WTC11 (cell line): ENCODE measurements at regions not wholly inside any gene's neighbourhood (a gene's known extent, or its start where the extent isn't known, plus 50 kb on each side); places are given as distances from the start of the nearest gene placed in this dataset.

Source experiments
- ATAC-seq: fragments of 200-7000 bp; cut with Tn5 transposase; 2 replicates; pipeline ENCODE4 v1.10.0; 2021; ENCODE audit warnings: mild to moderate bottlenecking, moderate library complexity
- CTCF ChIA-PET: fragments of 300-600 bp; sonication (Branson Sonifier 250); formaldehyde crosslinking; loops from one replicate; lab custom pipeline; 2021; ENCODE audit warnings: antibody characterized with exemption; lab: Charles Lee
- POLR2A ChIA-PET: fragments of 350-600 bp; sonication (Branson Sonifier 250); formaldehyde crosslinking; loops from one replicate; lab custom pipeline; 2021; ENCODE audit warnings: antibody characterized with exemption; lab: Charles Lee
- DNase-seq: peaks from one replicate; pipeline ENCODE4 v3.0.0; 2021; ENCODE audit warnings: low spot score
- H3K27ac Mint-ChIP-seq: 2 replicates; pipeline ENCODE4 v1.8.0; 2021; ENCODE audit warnings: mixed read lengths
- H3K27me3 Mint-ChIP-seq: 2 replicates; pipeline ENCODE4 v1.8.0; 2021; ENCODE audit warnings: low read depth, mild to moderate bottlenecking, moderate library complexity, mixed read lengths
- H3K36me3 Mint-ChIP-seq: 2 replicates; pipeline ENCODE4 v1.8.0; 2021; ENCODE audit warnings: mixed read lengths
- H3K4me1 Mint-ChIP-seq: 2 replicates; pipeline ENCODE4 v1.8.0; 2022; ENCODE audit warnings: mixed read lengths
- H3K4me3 Mint-ChIP-seq: 2 replicates; pipeline ENCODE4 v1.8.0; 2021; ENCODE audit warnings: mild to moderate bottlenecking, moderate library complexity, mixed read lengths
- H3K9me3 Mint-ChIP-seq: 2 replicates; pipeline ENCODE4 v1.8.0; 2021; ENCODE audit warnings: mixed read lengths
- ATF1 ChIP-seq: sonication (generic); formaldehyde crosslinking; IDR thresholded peaks from 2 replicates; pipeline ENCODE4 v1.8.1; 2023; ENCODE audit warnings: mild to moderate bottlenecking, moderate library complexity, missing genetic modification reagents
- E2F1 ChIP-seq: sonication (generic); formaldehyde crosslinking; IDR thresholded peaks from 2 replicates; pipeline ENCODE4 v1.8.0; 2022; ENCODE audit warnings: mild to moderate bottlenecking, missing genetic modification reagents
- ELF4 ChIP-seq: sonication (generic); formaldehyde crosslinking; IDR thresholded peaks from 2 replicates; pipeline ENCODE4 v1.8.1; 2022; ENCODE audit warnings: low read depth, mild to moderate bottlenecking, moderate library complexity, missing genetic modification reagents
- ESRRA ChIP-seq: sonication (generic); formaldehyde crosslinking; IDR thresholded peaks from 2 replicates; pipeline ENCODE4 v1.8.1; 2022; ENCODE audit warnings: mild to moderate bottlenecking, missing genetic modification reagents, borderline replicate concordance
- FOXJ3 ChIP-seq: sonication (generic); formaldehyde crosslinking; IDR thresholded peaks from 2 replicates; pipeline ENCODE4 v1.9.0; 2021; ENCODE audit warnings: missing genetic modification reagents, mild to moderate bottlenecking, borderline replicate concordance
- FOXK1 ChIP-seq: sonication (generic); formaldehyde crosslinking; IDR thresholded peaks from 2 replicates; pipeline ENCODE4 v1.8.0; 2022; ENCODE audit warnings: mild to moderate bottlenecking, moderate library complexity, missing genetic modification reagents
- FOXP4 ChIP-seq: sonication (generic); formaldehyde crosslinking; IDR thresholded peaks from 2 replicates; pipeline ENCODE4 v1.8.0; 2022; ENCODE audit warnings: mild to moderate bottlenecking, missing genetic modification reagents
- GRHL2 ChIP-seq: fragments of 250-450 bp; sonication (Bioruptor Pico); IDR thresholded peaks from 2 replicates; pipeline ENCODE4 v1.8.0; 2022; ENCODE audit warnings: mild to moderate bottlenecking, moderate library complexity; ENCODE audit not compliant: insufficient replicate concordance, severe bottlenecking
- MYBL2 ChIP-seq: sonication (generic); formaldehyde crosslinking; IDR thresholded peaks from 2 replicates; pipeline ENCODE4 v1.8.1; 2023; ENCODE audit warnings: mild to moderate bottlenecking, moderate library complexity, missing genetic modification reagents
- PREB ChIP-seq: sonication (generic); formaldehyde crosslinking; IDR thresholded peaks from 2 replicates; pipeline ENCODE4 v1.8.1; 2022; ENCODE audit warnings: mild to moderate bottlenecking, missing genetic modification reagents, moderate library complexity, borderline replicate concordance
- SMAD3 ChIP-seq: sonication (generic); formaldehyde crosslinking; IDR thresholded peaks from 2 replicates; pipeline ENCODE4 v1.8.0; 2022; ENCODE audit warnings: missing genetic modification reagents, mild to moderate bottlenecking, borderline replicate concordance
- SMAD4 ChIP-seq: sonication (generic); formaldehyde crosslinking; IDR thresholded peaks from 2 replicates; pipeline ENCODE4 v1.8.0; 2022; ENCODE audit warnings: mild to moderate bottlenecking, missing genetic modification reagents
- SP1 ChIP-seq: sonication (generic); formaldehyde crosslinking; conservative IDR thresholded peaks from 2 replicates; pipeline ENCODE4 v1.8.1; 2022; ENCODE audit warnings: missing genetic modification reagents
- STAT6 ChIP-seq: sonication (generic); formaldehyde crosslinking; conservative IDR thresholded peaks from 2 replicates; pipeline ENCODE4 v1.8.1; 2023; ENCODE audit warnings: mild to moderate bottlenecking, low read depth, missing genetic modification reagents, moderate library complexity
- USF2 ChIP-seq: sonication (generic); formaldehyde crosslinking; IDR thresholded peaks from 2 replicates; pipeline ENCODE4 v1.8.1; 2023; ENCODE audit warnings: mild to moderate bottlenecking, missing genetic modification reagents, moderate library complexity
- ZBTB21 ChIP-seq: sonication (generic); formaldehyde crosslinking; IDR thresholded peaks from 2 replicates; pipeline ENCODE4 v1.8.1; 2023; ENCODE audit warnings: mild to moderate bottlenecking, missing genetic modification reagents, borderline replicate concordance
- ZMAT4 ChIP-seq: fragments of 250-450 bp; sonication (Bioruptor Pico); IDR thresholded peaks from 2 replicates; pipeline ENCODE4 v1.9.0; 2021; ENCODE audit warnings: mild to moderate bottlenecking
- ZNF121 ChIP-seq: sonication (generic); formaldehyde crosslinking; IDR thresholded peaks from 2 replicates; pipeline ENCODE4 v1.8.0; 2023; ENCODE audit warnings: missing genetic modification reagents
- ZNF416 ChIP-seq: fragments of 250-450 bp; sonication (Bioruptor Pico); IDR thresholded peaks from 2 replicates; pipeline ENCODE4 v1.9.0; 2021; ENCODE audit warnings: mild to moderate bottlenecking, inconsistent platforms
- ZNF423 ChIP-seq: fragments of 250-450 bp; sonication (Bioruptor Pico); IDR thresholded peaks from 2 replicates; pipeline ENCODE4 v2.1.2; 2022; ENCODE audit warnings: mild to moderate bottlenecking, moderate library complexity
- ZNF512 ChIP-seq: sonication (generic); formaldehyde crosslinking; IDR thresholded peaks from 2 replicates; pipeline ENCODE4 v1.8.1; 2022; ENCODE audit warnings: missing genetic modification reagents, borderline replicate concordance

GRCh38 chr9:703392-703791 is 138.1 kb upstream of the DMRT1 start (continued):
- TF ChIP-seq SMAD4 (CRISPR knock-in tag) = no peak
- TF ChIP-seq ZMAT4 (CRISPR knock-in tag) = no peak

- Mint-ChIP-seq H3K4me1 (peaks cover 26% of the 10 kb centered on the region), H3K36me3 (peaks cover 6% of the 10 kb centered on the region), H3K9me3 (no peaks in the 10 kb centered on the region), H3K27ac (0 out of 2 replicates have a peak overlapping the region, but pooled peaks have one; percentile 3), H3K27me3 (no peaks in the 10 kb centered on the region), H3K4me3 (no peak overlapping the region)
- ChIA-PET POLR2A (no interaction called here), CTCF (no interaction called here)
- DNase-seq (no peak), ATAC-seq (no peak)
- TF ChIP-seq ZNF512 (CRISPR knock-in tag) = no peak
- no peak for TF ChIP-seq STAT6 (CRISPR knock-in tag)
- no peak for TF ChIP-seq ZNF416 (CRISPR knock-in tag)
- TF ChIP-seq E2F1 (CRISPR knock-in tag) = no peak
- no peak for TF ChIP-seq SP1 (CRISPR knock-in tag)
- TF ChIP-seq ELF4 (CRISPR knock-in tag) = no peak
- no peak for TF ChIP-seq ZBTB21 (CRISPR knock-in tag)
- TF ChIP-seq GRHL2 (CRISPR knock-in tag) = no peak
- TF ChIP-seq MYBL2 (CRISPR knock-in tag) = no peak
- TF ChIP-seq ZNF121 (CRISPR knock-in tag) = no peak
- TF ChIP-seq FOXJ3 (CRISPR knock-in tag) = no peak
- TF ChIP-seq PREB = no peak
Measured at GRCh38 chr9:706073-706472, 135.4 kb upstream of the DMRT1 start.

- ChIA-PET POLR2A (no interaction called here), CTCF (interaction anchor here (0.8 to 1.4 kb wide), 5 partner anchors 13 to 58 kb away, joined by 3 to 5 read pairs (median 3); no protein-coding TSS in a partner anchor)
- no peaks in the 10 kb centered on the region for H3K27me3 Mint-ChIP-seq
- H3K27ac Mint-ChIP-seq = peak overlapping the region; percentile 73
- peak; percentile 83 for ATAC-seq
- no peaks in the 10 kb centered on the region for H3K9me3 Mint-ChIP-seq
- peaks cover 26% of the 10 kb centered on the region for H3K4me1 Mint-ChIP-seq
- peaks cover 14% of the 10 kb centered on the region for H3K36me3 Mint-ChIP-seq
- DNase-seq = peak; percentile 64
- peak overlapping the region; percentile 70 for H3K4me3 Mint-ChIP-seq
- TF ChIP-seq FOXK1 (CRISPR knock-in tag) (peak; percentile 20; the same call in 1 of the 2 replicates), ZNF423 (CRISPR knock-in tag) (peak; percentile 60), E2F1 (CRISPR knock-in tag) (no peak), SMAD3 (CRISPR knock-in tag) (no peak), FOXP4 (CRISPR knock-in tag) (peak; percentile 59; the same call in 1 of the 2 replicates), ESRRA (CRISPR knock-in tag) (0 out of 2 replicates have a peak, but pooled peaks have one; percentile 46), ATF1 (CRISPR knock-in tag) (no peak), USF2 (CRISPR knock-in tag) (peak; percentile 63)
Measured at GRCh38 chr9:706606-707459, 134.7 kb upstream of the DMRT1 start.
